Natural killer cell treated with Interleukin-12 subunit alpha and Interleukin-12 subunit beta and Interleukin-15 and Interleukin-18, amount 100 ng/mL, for 72 hours (primary cell): ENCODE measurements at regions not wholly inside any gene's neighbourhood (a gene's known extent, or its start where the extent isn't known, plus 50 kb on each side); places are given as distances from the start of the nearest gene placed in this dataset.
"Not testable (repeated sequence)": the region's sequence is repeated elsewhere in the genome, so short reads cannot be mapped to it uniquely, and the experiment has no call there.

Source experiments
- ATAC-seq, 2 donors: fragments of 150-1000 bp; cut with Tn5 transposase in 1 of 2; sonication (Bioruptor Pico), chemical (Tn5 transposase) in 1 of 2; 2 replicates each; pipeline ENCODE4 v1.10.0; 2021
- DNase-seq: peaks from one replicate; pipeline ENCODE4 v3.0.0; 2022; ENCODE audit warnings: low spot score
- H3K27ac Mint-ChIP-seq, 2 donors: 1 replicate in 1 of 2; 2 replicates in 1 of 2; pipeline ENCODE4 v1.8.0; 2022; ENCODE audit warnings: mixed read lengths in 2 of 2, mild to moderate bottlenecking in 1 of 2, moderate library complexity in 1 of 2
- H3K27me3 Mint-ChIP-seq, 2 donors: 1 replicate in 1 of 2; 2 replicates in 1 of 2; pipeline ENCODE4 v1.8.0; 2022; ENCODE audit warnings: mixed read lengths in 2 of 2
- H3K36me3 Mint-ChIP-seq: one replicate; pipeline ENCODE4 v1.8.0; 2022; ENCODE audit warnings: mixed read lengths
- H3K4me1 Mint-ChIP-seq, 2 donors: 1 replicate in 1 of 2; 2 replicates in 1 of 2; pipeline ENCODE4 v1.8.0; 2022; ENCODE audit warnings: low read depth in 2 of 2, mixed read lengths in 2 of 2, mild to moderate bottlenecking in 1 of 2
- H3K4me3 Mint-ChIP-seq: one replicate; pipeline ENCODE4 v1.8.0; 2022; ENCODE audit warnings: mixed read lengths
- H3K9me3 Mint-ChIP-seq: 2 replicates; pipeline ENCODE4 v1.8.0; 2022; ENCODE audit warnings: mixed read lengths

GRCh38 chr10:62985807-62986600 lies 147.1 kb upstream of the NRBF2 start:
- Mint-ChIP-seq H3K27me3 (peaks cover 7 to 14% of the 10 kb centered on the region in 2 donors), H3K4me3 (no peak overlapping the region), H3K36me3 (no peaks in the 10 kb centered on the region), H3K4me1 (no peaks in the 10 kb centered on the region), H3K27ac (no peak overlapping the region), H3K9me3 (no peaks in the 10 kb centered on the region)
- no peak for DNase-seq
- no peak for ATAC-seq

GRCh38 chr10:62981096-62981495 lies 152.0 kb upstream of the NRBF2 start:
- no peak overlapping the region for H3K4me3 Mint-ChIP-seq

GRCh38 chr10:62980687-62981086 lies 152.4 kb upstream of the NRBF2 start:
- Mint-ChIP-seq H3K27me3 (peaks cover 0 to 10% of the 10 kb centered on the region in 2 donors), H3K36me3 (no peaks in the 10 kb centered on the region), H3K4me1 (no peaks in the 10 kb centered on the region), H3K27ac (no peak overlapping the region), H3K4me3 (no peak overlapping the region), H3K9me3 (no peaks in the 10 kb centered on the region)
- DNase-seq (no peak), ATAC-seq (no peak)

More at GRCh38 chr10:62981096-62981495, 152.0 kb upstream of the NRBF2 start:
- Mint-ChIP-seq H3K9me3 (no peaks in the 10 kb centered on the region), H3K27ac (no peak overlapping the region), H3K4me1 (no peaks in the 10 kb centered on the region), H3K27me3 (peaks cover 0 to 10% of the 10 kb centered on the region in 2 donors), H3K36me3 (no peaks in the 10 kb centered on the region)
- ATAC-seq (no peak), DNase-seq (no peak)

- H3K27me3 Mint-ChIP-seq: peaks cover 0 to 15% of the 10 kb centered on the region in 2 donors
Observed at GRCh38 chr10:62979921-62980320, 153.2 kb upstream of the NRBF2 start.

GRCh38 chr10:62978482-62978881 lies 154.6 kb upstream of the NRBF2 start:
- Mint-ChIP-seq H3K4me1 (no peaks in the 10 kb centered on the region), H3K9me3 (peaks cover 8% of the 10 kb centered on the region), H3K27me3 (peaks cover 0 to 13% of the 10 kb centered on the region in 2 donors), H3K4me3 (no peak overlapping the region), H3K27ac (no peak overlapping the region), H3K36me3 (peaks cover 8% of the 10 kb centered on the region)
- ATAC-seq (no peak), DNase-seq (no peak)

More at GRCh38 chr10:62979921-62980320, 153.2 kb upstream of the NRBF2 start:
- ATAC-seq: no peak
- Mint-ChIP-seq H3K27ac (no peak overlapping the region), H3K36me3 (peaks cover 6% of the 10 kb centered on the region), H3K4me3 (no peak overlapping the region), H3K4me1 (no peaks in the 10 kb centered on the region), H3K9me3 (peaks cover 6% of the 10 kb centered on the region)
- DNase-seq: no peak

- ATAC-seq, H3K27ac Mint-ChIP-seq, H3K9me3 Mint-ChIP-seq, DNase-seq, H3K36me3 Mint-ChIP-seq, H3K4me1 Mint-ChIP-seq, H3K4me3 Mint-ChIP-seq: not testable (repeated sequence)
- H3K27me3 Mint-ChIP-seq: peaks cover 17 to 23% of the 10 kb centered on the region in 2 donors
Observed at GRCh38 chr10:62974795-62975194, 158.3 kb upstream of the NRBF2 start.

- Mint-ChIP-seq H3K36me3 (peaks cover 8% of the 10 kb centered on the region), H3K9me3 (peaks cover 8% of the 10 kb centered on the region), H3K4me3 (no peak overlapping the region), H3K4me1 (no peaks in the 10 kb centered on the region), H3K27me3 (peaks cover 27% of the 10 kb centered on the region in 2 donors), H3K27ac (no peak overlapping the region)
- ATAC-seq (no peak), DNase-seq (no peak)
Observed at GRCh38 chr10:62972103-62972502, 155.9 kb upstream of the EGR2 start.

- no peaks in the 10 kb centered on the region for H3K9me3 Mint-ChIP-seq
Observed at GRCh38 chr10:62964026-62964425, 147.9 kb upstream of the EGR2 start.

GRCh38 chr10:62961951-62962523 lies 145.9 kb upstream of the EGR2 start:
- H3K27me3 Mint-ChIP-seq: peaks cover 7 to 25% of the 10 kb centered on the region in 2 donors
- H3K4me1 Mint-ChIP-seq: no peaks in the 10 kb centered on the region
- H3K36me3 Mint-ChIP-seq: no peaks in the 10 kb centered on the region
- H3K9me3 Mint-ChIP-seq: no peaks in the 10 kb centered on the region
- no peak overlapping the region for H3K4me3 Mint-ChIP-seq
- no peak overlapping the region for H3K27ac Mint-ChIP-seq
- ATAC-seq (peak in 1 of 2 donors; percentile 48), DNase-seq (no peak)

More at GRCh38 chr10:62964026-62964425, 147.9 kb upstream of the EGR2 start:
- Mint-ChIP-seq H3K27ac (no peak overlapping the region), H3K4me1 (no peaks in the 10 kb centered on the region), H3K27me3 (peaks cover 8 to 23% of the 10 kb centered on the region in 2 donors), H3K36me3 (no peaks in the 10 kb centered on the region), H3K4me3 (no peak overlapping the region)
- DNase-seq (no peak), ATAC-seq (no peak)

GRCh38 chr10:62960416-62960815 lies 144.2 kb upstream of the EGR2 start:
- Mint-ChIP-seq H3K4me3 (no peak overlapping the region), H3K4me1 (no peaks in the 10 kb centered on the region), H3K27ac (no peak overlapping the region), H3K36me3 (no peaks in the 10 kb centered on the region), H3K27me3 (peaks cover 7 to 20% of the 10 kb centered on the region in 2 donors), H3K9me3 (no peaks in the 10 kb centered on the region)
- ATAC-seq (no peak), DNase-seq (no peak)

GRCh38 chr10:62959553-62959952 lies 143.4 kb upstream of the EGR2 start:
- Mint-ChIP-seq H3K4me1 (no peaks in the 10 kb centered on the region), H3K27me3 (peaks cover 7 to 20% of the 10 kb centered on the region in 2 donors), H3K27ac (no peak overlapping the region), H3K4me3 (no peak overlapping the region), H3K9me3 (no peaks in the 10 kb centered on the region), H3K36me3 (no peaks in the 10 kb centered on the region)
- DNase-seq (no peak), ATAC-seq (no peak)

- Mint-ChIP-seq H3K9me3 (no peaks in the 10 kb centered on the region), H3K4me3 (no peak overlapping the region), H3K36me3 (no peaks in the 10 kb centered on the region), H3K27me3 (peaks cover 7 to 17% of the 10 kb centered on the region in 2 donors), H3K27ac (no peak overlapping the region), H3K4me1 (no peaks in the 10 kb centered on the region)
- DNase-seq: no peak
- ATAC-seq: no peak
Observed at GRCh38 chr10:62958980-62959379, 142.8 kb upstream of the EGR2 start.

GRCh38 chr10:62946278-62946677 lies 130.1 kb upstream of the EGR2 start:
- DNase-seq (no peak), ATAC-seq (no peak)
- peaks cover 9 to 10% of the 10 kb centered on the region in 2 donors for H3K27me3 Mint-ChIP-seq
- H3K27ac Mint-ChIP-seq: no peak overlapping the region
- peaks cover 5% of the 10 kb centered on the region for H3K9me3 Mint-ChIP-seq
- H3K4me1 Mint-ChIP-seq: no peaks in the 10 kb centered on the region
- H3K36me3 Mint-ChIP-seq: no peaks in the 10 kb centered on the region
- H3K4me3 Mint-ChIP-seq: no peak overlapping the region

- Mint-ChIP-seq H3K4me3 (no peak overlapping the region), H3K36me3 (no peaks in the 10 kb centered on the region), H3K27me3 (peaks cover 0 to 8% of the 10 kb centered on the region in 2 donors), H3K27ac (no peak overlapping the region), H3K4me1 (no peaks in the 10 kb centered on the region), H3K9me3 (no peaks in the 10 kb centered on the region)
- ATAC-seq: no peak
- no peak for DNase-seq
Observed at GRCh38 chr10:62939698-62940097, 123.5 kb upstream of the EGR2 start.
